ENCODE measurements at regions not wholly inside any gene's neighbourhood (a gene's known extent, or its start where the extent isn't known, plus 50 kb on each side); places are given as distances from the start of the nearest gene placed in this dataset.

- Histone ChIP-seq H3K4me1 (no peaks in the 10 kb centered on the region), H3K27me3 (no peaks in the 10 kb centered on the region), H3K9me3 (peaks cover 0 to 7% (median 3%) of the 10 kb centered on the region in 4 donors), H3K27ac (no peak overlapping the region), H3K4me3 (no peak overlapping the region), H3K36me3 (no peaks in the 10 kb centered on the region)
- TF ChIP-seq CTCF (IDR thresholded peaks at IDR 0.05) (no peak), POLR2A (IDR thresholded peaks at IDR 0.05) (no peak)
- DNase-seq, result no peak
These were observed 506.8 kb downstream of the LRFN5 start for GRCh38 chr14:42113358-42114069.

GRCh38 chr14:42112108-42112507 lies 505.4 kb downstream of the LRFN5 start:
- Histone ChIP-seq H3K27ac (no peak overlapping the region), H3K27me3 (no peaks in the 10 kb centered on the region), H3K36me3 (no peaks in the 10 kb centered on the region), H3K9me3 (peaks cover 0 to 7% (median 3%) of the 10 kb centered on the region in 4 donors), H3K4me1 (no peaks in the 10 kb centered on the region), H3K4me3 (no peak overlapping the region)
- DNase-seq, result no peak
- TF ChIP-seq POLR2A (IDR thresholded peaks at IDR 0.05) (no peak), CTCF (IDR thresholded peaks at IDR 0.05) (no peak)

GRCh38 chr14:42111355-42111754 lies 504.7 kb downstream of the LRFN5 start:
- no peak overlapping the region for H3K4me3 ChIP-seq
- H3K27ac ChIP-seq, result no peak overlapping the region
- H3K36me3 ChIP-seq, result no peaks in the 10 kb centered on the region
- peaks cover 0 to 7% (median 3%) of the 10 kb centered on the region in 4 donors for H3K9me3 ChIP-seq
- no peaks in the 10 kb centered on the region for H3K27me3 ChIP-seq
- no peak for TF ChIP-seq POLR2A (IDR thresholded peaks at IDR 0.05)
- TF ChIP-seq CTCF (IDR thresholded peaks at IDR 0.05), result no peak
- no peak for DNase-seq
- H3K4me1 ChIP-seq, result no peaks in the 10 kb centered on the region

- Histone ChIP-seq H3K36me3 (no peaks in the 10 kb centered on the region), H3K9me3 (peaks cover 0 to 7% (median 2%) of the 10 kb centered on the region in 4 donors), H3K27me3 (no peaks in the 10 kb centered on the region), H3K4me1 (no peaks in the 10 kb centered on the region), H3K4me3 (no peak overlapping the region), H3K27ac (no peak overlapping the region)
- TF ChIP-seq CTCF (IDR thresholded peaks at IDR 0.05) (peak in 2 of 6 experiments; percentile 18 to 40), POLR2A (IDR thresholded peaks at IDR 0.05) (no peak)
- no peak for DNase-seq
These were observed 503.5 kb downstream of the LRFN5 start for GRCh38 chr14:42110167-42110566.

GRCh38 chr14:42095155-42095554 lies 488.5 kb downstream of the LRFN5 start:
- DNase-seq, result no peak
- H3K4me3 ChIP-seq, result no peak overlapping the region
- TF ChIP-seq CTCF (IDR thresholded peaks at IDR 0.05), result no peak
- TF ChIP-seq POLR2A (IDR thresholded peaks at IDR 0.05), result no peak
- no peak overlapping the region for H3K27ac ChIP-seq
- no peaks in the 10 kb centered on the region for H3K27me3 ChIP-seq
- H3K4me1 ChIP-seq, result no peaks in the 10 kb centered on the region
- no peaks in the 10 kb centered on the region for H3K9me3 ChIP-seq
- no peaks in the 10 kb centered on the region for H3K36me3 ChIP-seq
